PC-9 (cell line): ENCODE measurements at regions not wholly inside any gene's neighbourhood (a gene's known extent, or its start where the extent isn't known, plus 50 kb on each side); places are given as distances from the start of the nearest gene placed in this dataset.

Experiments used
- BruUV-seq: library from RNA; stranded (reverse); fragments of 400-500 nt; replicated peaks from 2 replicates; lab custom pipeline; 2021; lab: Mats Ljungman, UMichigan
- CTCF ChIA-PET: fragments of 300-600 bp; sonication (Branson Sonifier 250); formaldehyde crosslinking; loops from one replicate; lab custom pipeline; 2022; ENCODE audit warnings: antibody characterized with exemption; lab: Charles Lee
- POLR2A ChIA-PET: fragments of 300-600 bp; sonication (Branson Sonifier 250); formaldehyde crosslinking; loops from one replicate; lab custom pipeline; 2022; ENCODE audit warnings: antibody characterized with exemption; ENCODE audit not compliant: unreplicated experiment; lab: Charles Lee
- DNase-seq, 2 experiments: peaks; one replicate each; pipeline versions ENCODE4 v3.0.0 to v3.0.0-alpha.2; 2015 to 2022; ENCODE audit warnings: mixed read lengths in 1 of 2
- H2AFZ ChIP-seq: fragments of 200-600 bp; sonication (generic); 2 replicates; pipeline ENCODE4 v1.8.1; 2017; ENCODE audit warnings: antibody characterized with exemption
- H3F3A ChIP-seq: fragments of 200-600 bp; sonication (generic); 2 replicates; pipeline ENCODE4 v1.8.1; 2017; ENCODE audit warnings: antibody characterized with exemption, mild to moderate bottlenecking, low read depth; ENCODE audit not compliant: insufficient read depth
- H3K27ac ChIP-seq: fragments of 200-600 bp; sonication (generic); 2 replicates; pipeline ENCODE4 v1.6.1; 2016; ENCODE audit warnings: mixed run types
- H3K27me3 ChIP-seq: fragments of 200-600 bp; sonication (generic); 2 replicates; pipeline ENCODE4 v1.6.1; 2016; ENCODE audit warnings: low read depth, mixed run types; ENCODE audit not compliant: insufficient read depth
- H3K36me3 ChIP-seq: fragments of 200-600 bp; sonication (generic); 2 replicates; pipeline ENCODE4 v1.6.1; 2016; ENCODE audit warnings: low read depth, mixed run types
- H3K4me1 ChIP-seq: fragments of 200-600 bp; sonication (generic); replicated peaks from 2 replicates; pipeline ENCODE4 v1.6.1; 2016; ENCODE audit warnings: mixed run types; ENCODE audit not compliant: insufficient read depth
- H3K4me2 ChIP-seq: fragments of 200-600 bp; sonication (generic); 2 replicates; pipeline ENCODE4 v1.6.1; 2017; ENCODE audit warnings: mixed run types
- H3K4me3 ChIP-seq: fragments of 200-600 bp; sonication (generic); 2 replicates; pipeline ENCODE4 v1.6.1; 2016; ENCODE audit warnings: mixed run types
- H3K79me2 ChIP-seq: fragments of 200-600 bp; sonication (generic); 2 replicates; pipeline ENCODE4 v1.6.1; 2017; ENCODE audit warnings: low read depth, mixed run types
- H3K9me2 ChIP-seq: fragments of 200-600 bp; sonication (generic); 2 replicates; pipeline ENCODE4 v1.8.1; 2017; ENCODE audit warnings: mild to moderate bottlenecking; ENCODE audit not compliant: insufficient read depth
- H3K9me3 ChIP-seq: fragments of 200-600 bp; sonication (generic); 2 replicates; pipeline ENCODE4 v1.8.1; 2016; ENCODE audit warnings: low read depth; ENCODE audit not compliant: insufficient read depth
- H4K20me1 ChIP-seq: fragments of 200-600 bp; sonication (generic); 2 replicates; pipeline ENCODE4 v1.8.1; 2017; ENCODE audit not compliant: insufficient read depth
- EZH2 ChIP-seq: fragments of 200-600 bp; sonication (generic); IDR thresholded peaks from 2 replicates; pipeline ENCODE4 v1.8.0; 2017; ENCODE audit warnings: antibody characterized with exemption, low read depth
- intact Hi-C: fragments of 100-400 bp; cut with micrococcal nuclease; formaldehyde crosslinking; loops from one replicate; pipeline ENCODE4 v1.10.0; 2022; ENCODE audit not compliant: unreplicated experiment
- TF ChIP-seq, protein P1 (sequence below): fragments of 200-600 bp; sonication (generic); conservative IDR thresholded peaks from 2 replicates; pipeline ENCODE4 v1.6.1; 2017; ENCODE audit warnings: mixed run types, antibody characterized with exemption, mild to moderate bottlenecking, moderate library complexity

DNA sequence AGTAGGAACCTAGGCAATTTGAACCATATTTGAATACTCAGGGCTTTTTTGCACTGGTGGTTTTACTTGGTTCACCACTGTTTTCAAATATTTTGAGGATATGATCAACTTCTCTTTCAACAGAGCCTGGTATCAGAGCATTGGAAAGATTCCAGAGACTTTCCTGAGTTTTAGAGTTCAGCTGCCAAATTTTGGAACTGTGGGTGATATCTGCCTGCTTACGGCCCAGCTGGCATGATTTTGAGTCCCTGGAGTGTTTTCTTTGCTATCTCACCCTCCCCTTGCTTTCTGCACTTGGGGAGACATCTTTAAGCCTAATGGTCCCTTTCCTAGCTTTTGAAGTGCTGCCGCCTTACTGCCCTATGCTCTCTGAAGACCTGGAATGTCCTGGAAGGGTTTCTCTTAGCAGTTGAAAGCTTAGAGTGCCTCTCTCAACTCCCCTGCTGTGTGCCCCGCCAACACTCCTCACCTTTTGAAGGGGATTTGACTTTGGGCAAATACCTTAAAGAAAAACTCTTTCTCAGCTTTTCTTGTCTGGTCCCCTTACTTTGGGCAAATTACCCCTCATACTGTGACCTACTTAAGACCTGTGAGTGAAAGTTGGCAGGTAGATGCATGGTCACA is 539.1 kb downstream of the MFSD1 start:
- intact Hi-C loops: no loop called here
- Histone ChIP-seq H3K9me2 (0 out of 2 replicates have a peak, but pooled peaks cover 4% of the 10 kb centered on the region), H3K27ac (no peak overlapping the region), H3K4me3 (no peak overlapping the region), H3K36me3 (no peaks in the 10 kb centered on the region), H3K27me3 (no peaks in the 10 kb centered on the region), H2AFZ (no peak overlapping the region), H4K20me1 (no peaks in the 10 kb centered on the region), H3K79me2 (no peaks in the 10 kb centered on the region), H3K4me2 (no peak overlapping the region), H3K4me1 (no peaks in the 10 kb centered on the region), H3F3A (no peaks in the 10 kb centered on the region), H3K9me3 (no peaks in the 10 kb centered on the region; the same call in 1 of the 2 replicates)
- ChIA-PET CTCF (no interaction called here), POLR2A (no interaction called here)
- TF ChIP-seq EZH2: no peak
- TF ChIP-seq, protein P1, sequence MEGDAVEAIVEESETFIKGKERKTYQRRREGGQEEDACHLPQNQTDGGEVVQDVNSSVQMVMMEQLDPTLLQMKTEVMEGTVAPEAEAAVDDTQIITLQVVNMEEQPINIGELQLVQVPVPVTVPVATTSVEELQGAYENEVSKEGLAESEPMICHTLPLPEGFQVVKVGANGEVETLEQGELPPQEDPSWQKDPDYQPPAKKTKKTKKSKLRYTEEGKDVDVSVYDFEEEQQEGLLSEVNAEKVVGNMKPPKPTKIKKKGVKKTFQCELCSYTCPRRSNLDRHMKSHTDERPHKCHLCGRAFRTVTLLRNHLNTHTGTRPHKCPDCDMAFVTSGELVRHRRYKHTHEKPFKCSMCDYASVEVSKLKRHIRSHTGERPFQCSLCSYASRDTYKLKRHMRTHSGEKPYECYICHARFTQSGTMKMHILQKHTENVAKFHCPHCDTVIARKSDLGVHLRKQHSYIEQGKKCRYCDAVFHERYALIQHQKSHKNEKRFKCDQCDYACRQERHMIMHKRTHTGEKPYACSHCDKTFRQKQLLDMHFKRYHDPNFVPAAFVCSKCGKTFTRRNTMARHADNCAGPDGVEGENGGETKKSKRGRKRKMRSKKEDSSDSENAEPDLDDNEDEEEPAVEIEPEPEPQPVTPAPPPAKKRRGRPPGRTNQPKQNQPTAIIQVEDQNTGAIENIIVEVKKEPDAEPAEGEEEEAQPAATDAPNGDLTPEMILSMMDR: no peak
- DNase-seq: no peak
- BruUV-seq: no TSS peak

DNA sequence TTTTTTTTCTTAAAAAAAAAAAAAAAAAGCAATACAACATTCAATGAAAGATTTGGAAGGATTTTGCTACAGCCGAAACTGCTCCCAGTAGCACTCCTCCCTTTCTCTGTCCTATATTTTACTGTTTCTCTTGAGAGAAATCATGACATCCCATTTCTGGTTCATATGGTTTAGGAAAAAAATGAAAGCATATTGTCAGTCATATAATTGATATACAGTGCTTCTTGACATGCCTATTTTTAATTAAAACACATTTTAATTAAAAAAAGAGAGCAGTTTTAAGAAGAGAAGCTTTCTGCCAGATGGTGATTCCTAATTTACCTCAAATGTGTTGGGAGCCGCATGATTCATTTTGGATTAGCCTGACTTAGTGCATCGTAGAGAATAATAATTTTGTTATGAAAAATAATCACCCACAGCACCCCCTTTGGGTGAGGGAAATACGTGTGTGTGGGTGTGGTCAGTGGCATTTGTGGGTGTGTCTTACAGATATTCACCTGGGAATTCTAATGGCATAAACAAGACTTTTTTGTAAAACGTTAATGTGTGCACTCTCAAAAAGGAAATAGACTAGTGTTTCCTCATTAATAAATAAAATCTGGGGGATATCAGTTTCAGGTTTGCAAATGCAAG is 544.5 kb downstream of the MFSD1 start:
- no peak overlapping the region for H3K27ac ChIP-seq
- H3K4me3 ChIP-seq: no peak overlapping the region
- H3K27me3 ChIP-seq: no peaks in the 10 kb centered on the region
- no peak overlapping the region for H3K4me2 ChIP-seq
- TF ChIP-seq, protein P1: no peak
- TF ChIP-seq EZH2: no peak
- no peaks in the 10 kb centered on the region for H3K9me3 ChIP-seq
- no peaks in the 10 kb centered on the region for H4K20me1 ChIP-seq
- BruUV-seq: no TSS peak
- H3K36me3 ChIP-seq: no peaks in the 10 kb centered on the region
- ChIA-PET POLR2A (no interaction called here), CTCF (no interaction called here)
- DNase-seq: no peak
- no peaks in the 10 kb centered on the region for H3F3A ChIP-seq
- intact Hi-C loops: no loop called here
- H3K79me2 ChIP-seq: no peaks in the 10 kb centered on the region
- no peaks in the 10 kb centered on the region for H3K9me2 ChIP-seq
- no peak overlapping the region for H2AFZ ChIP-seq
- H3K4me1 ChIP-seq: no peaks in the 10 kb centered on the region

DNA sequence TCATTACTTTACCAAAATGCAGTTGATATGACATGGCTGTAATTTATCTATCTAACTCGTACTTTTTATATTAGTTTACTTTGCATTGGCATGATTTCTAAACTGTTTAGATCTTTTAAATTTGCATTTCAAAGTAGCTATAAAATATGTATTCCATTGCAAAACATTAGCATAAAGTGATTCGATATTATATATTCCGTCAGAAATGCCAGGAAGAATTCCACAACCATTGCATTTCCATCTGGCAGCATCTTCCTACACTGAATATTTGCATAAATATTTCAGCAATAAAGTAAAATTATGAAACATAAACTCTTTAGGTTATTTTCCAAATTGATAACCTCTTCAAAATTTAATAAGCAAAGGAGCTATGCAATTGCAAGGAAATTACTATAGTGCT is 546.6 kb downstream of the MFSD1 start:
- BruUV-seq: no TSS peak

More for the DNA sequence above, 546.6 kb downstream of the MFSD1 start:
- Histone ChIP-seq H3K27me3 (no peaks in the 10 kb centered on the region), H3K4me1 (no peaks in the 10 kb centered on the region), H3K27ac (no peak overlapping the region), H3K4me2 (no peak overlapping the region), H3K79me2 (no peaks in the 10 kb centered on the region), H2AFZ (no peak overlapping the region), H3K9me2 (no peaks in the 10 kb centered on the region), H3K4me3 (no peak overlapping the region), H4K20me1 (no peaks in the 10 kb centered on the region), H3K36me3 (no peaks in the 10 kb centered on the region), H3F3A (no peaks in the 10 kb centered on the region), H3K9me3 (no peaks in the 10 kb centered on the region)
- CTCF ChIA-PET: no interaction called here
- POLR2A ChIA-PET: no interaction called here
- intact Hi-C loops: no loop called here
- DNase-seq: no peak
- TF ChIP-seq EZH2: no peak
- TF ChIP-seq, protein P1: no peak
